ENCODE measurements at regions not wholly inside any gene's neighbourhood (a gene's known extent, or its start where the extent isn't known, plus 50 kb on each side); places are given as distances from the start of the nearest gene placed in this dataset.

DNA sequence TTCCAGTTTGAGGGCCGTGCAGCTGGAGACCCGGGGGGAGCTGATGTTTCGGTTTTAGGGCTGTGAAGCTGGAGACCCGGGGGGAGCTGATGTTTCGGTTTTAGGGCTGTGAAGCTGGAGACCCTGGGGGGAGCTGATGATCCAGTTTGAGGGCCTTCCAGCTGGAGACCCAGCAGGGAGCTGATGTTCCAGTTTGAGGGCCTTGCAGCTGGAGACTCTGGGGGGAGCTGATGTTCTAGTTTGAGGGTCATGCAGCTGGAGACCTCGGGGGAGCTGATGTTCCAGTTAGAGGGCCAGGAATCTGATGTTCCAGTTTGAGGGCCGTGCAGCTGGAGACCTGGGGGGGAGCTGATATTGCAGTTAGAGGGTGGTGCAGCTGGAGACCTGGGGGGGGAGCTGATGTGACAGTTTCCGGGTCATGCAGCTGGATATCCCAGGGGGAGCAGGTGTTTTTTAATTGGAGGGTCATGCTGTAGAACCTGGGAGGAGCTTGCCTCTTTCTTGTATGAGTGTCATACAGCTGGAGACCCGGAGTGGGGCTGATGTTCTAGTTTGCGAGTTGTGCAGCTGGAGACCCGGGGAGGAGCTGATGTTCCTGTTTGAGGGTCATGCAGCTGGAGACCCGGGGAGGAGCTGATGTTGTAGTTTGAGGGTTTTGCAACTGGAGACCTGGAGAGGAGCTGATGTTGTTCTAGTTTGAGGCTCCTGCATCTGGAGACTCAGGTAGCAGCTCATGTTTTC is 153.2 kb downstream of the RTP5 start:
- DNase-seq (ENCODE audit: extremely low read depth in 1 of 2, low read depth in 1 of 2) = no peak

DNA sequence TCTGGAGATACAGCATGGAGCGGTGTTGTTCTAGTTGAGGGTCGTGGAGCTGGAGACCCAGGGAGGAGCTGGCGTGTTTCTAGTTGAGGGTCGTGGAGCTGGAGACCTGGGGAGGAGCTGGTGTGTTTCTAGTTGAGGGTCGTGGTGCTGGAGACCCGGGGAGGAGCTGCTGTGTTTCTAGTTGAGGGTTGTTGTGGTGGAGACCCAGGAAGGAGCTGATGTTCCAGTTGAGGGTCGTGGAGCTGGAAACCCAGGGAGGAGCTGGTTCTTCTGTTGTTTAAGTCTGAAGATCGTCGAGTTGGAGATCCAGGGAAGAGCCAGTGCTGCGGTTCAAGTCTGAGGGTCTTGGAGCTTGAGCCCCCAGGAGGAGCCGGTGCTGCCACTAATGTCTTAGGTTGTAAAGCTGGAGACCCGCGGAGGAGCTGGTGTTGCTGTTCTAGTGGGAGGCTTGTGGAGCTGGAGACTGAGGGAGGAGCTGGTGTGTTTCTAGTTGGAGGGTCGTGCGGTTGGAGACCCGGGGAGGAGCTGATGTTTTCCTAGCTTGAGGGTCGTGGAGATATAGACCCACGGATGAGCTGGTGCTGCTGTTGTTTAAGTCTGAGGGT is 155.3 kb downstream of the RTP5 start:
- no peak for DNase-seq (ENCODE audit: extremely low read depth in 1 of 2, low read depth in 1 of 2)

DNA sequence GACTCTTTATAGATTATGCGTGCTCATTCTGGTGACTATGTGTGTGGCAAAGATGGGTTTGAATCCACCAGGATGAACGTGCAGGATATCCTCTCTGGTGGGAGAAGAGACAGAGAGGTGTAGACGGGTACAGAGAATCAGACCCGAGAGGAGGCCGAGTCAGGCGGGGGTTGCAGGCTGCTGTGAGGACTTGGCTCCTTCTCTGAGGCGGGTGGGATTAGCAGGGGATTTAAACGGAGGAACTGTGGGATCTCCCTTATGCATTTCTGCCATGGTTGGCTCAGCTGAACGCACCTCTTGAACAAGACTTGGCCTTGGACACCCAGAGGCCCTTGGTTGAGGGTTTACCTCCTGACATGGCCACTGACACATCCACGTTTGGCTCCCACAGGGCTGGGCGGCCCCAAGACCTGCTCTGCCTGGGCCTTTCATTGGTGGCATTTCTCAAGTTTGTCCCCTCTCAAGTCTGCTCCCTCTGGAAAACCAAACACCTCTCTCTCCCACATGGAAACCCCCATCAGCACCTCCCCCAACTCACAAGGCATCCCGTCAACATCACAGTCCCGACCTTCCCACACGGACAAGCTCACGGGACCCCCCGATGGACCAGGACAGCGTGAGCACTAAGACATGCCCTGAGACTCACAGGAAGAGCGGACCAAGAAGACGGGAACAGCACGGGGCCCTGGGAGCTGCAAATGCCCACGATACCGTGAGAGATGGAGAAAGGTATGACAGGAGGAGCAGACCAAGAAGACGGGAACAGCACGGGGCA is 158.3 kb downstream of the RTP5 start:
- DNase-seq (ENCODE audit: extremely low read depth in 1 of 2, low read depth in 1 of 2) = no peak

DNA sequence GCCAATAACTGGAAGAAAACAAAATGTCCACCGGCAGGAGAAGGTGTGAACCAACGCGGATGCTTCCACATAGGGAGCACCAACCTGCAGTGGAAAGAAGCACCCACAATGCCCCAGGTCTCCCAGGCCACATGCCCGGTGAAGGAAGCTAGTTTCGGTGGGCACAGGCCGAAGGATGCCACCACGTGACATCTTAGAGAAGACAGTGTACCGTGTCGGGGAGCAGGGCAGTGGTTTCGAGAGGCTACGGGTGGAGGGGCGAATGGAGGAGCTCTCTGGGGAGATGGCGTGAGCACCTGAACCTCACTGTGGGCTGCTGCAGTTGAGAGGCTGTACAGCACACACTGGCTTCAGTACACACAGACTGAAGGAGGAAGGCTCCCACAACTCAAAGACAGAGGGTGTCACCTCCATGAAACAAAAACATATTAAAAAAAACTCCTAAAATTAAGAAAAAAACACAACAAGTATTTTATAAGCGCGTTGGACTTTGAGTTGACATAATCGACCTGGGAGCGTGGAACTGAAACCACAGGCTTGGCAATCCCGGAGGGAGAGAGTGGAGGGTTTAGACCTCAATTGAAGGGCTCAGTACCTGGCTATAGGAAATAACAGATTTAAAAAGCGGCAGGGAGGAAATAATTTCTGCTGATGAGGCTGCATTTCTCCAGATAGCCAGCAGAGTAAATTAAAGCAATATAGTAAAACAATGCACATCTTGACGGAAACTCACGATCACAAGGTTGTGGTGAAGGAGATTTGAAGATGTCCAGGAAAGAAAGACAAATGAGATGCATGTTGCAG is 160.1 kb downstream of the RTP5 start:
- DNase-seq (ENCODE audit: extremely low read depth in 1 of 2, low read depth in 1 of 2) = no peak

DNA sequence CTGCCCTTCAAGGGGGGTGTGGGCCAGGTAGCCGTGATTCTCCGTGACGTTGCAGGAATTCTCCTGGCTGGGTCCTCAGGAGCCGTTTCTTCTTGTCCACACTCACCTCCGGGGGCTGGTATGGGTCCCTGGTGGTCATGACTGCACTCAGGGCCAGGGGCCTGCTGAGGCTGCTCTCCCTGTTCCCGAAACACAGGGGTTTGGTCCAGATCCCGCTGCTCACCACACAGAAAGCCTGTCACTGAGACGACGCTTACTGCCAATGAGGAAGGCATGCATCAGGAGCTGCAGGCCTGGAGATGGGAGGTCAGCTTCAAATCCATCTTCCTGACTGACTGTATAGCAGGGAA is 160.7 kb downstream of the RTP5 start:
- DNase-seq (ENCODE audit: extremely low read depth in 1 of 2, low read depth in 1 of 2) = no peak

DNA sequence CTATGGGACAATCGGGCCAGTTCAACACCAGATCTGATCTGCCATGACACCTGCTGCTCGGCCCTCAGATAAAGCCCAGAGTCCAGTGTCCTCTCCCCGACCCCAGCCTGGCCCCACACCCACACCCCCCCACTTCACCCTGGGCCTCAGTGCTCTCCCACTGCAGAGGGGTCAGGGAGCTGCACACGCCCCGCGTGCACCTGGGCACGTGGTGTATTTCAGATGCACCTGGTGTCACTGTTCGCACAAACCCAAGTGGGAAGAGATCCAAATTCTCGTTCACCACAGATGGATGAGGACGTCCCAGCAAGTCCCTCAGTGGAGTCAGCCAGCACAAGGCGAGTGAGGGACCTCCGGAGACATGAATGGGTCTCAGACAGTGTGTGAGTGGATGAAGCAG is 161.3 kb downstream of the RTP5 start:
- no peak for DNase-seq (ENCODE audit: extremely low read depth in 1 of 2, low read depth in 1 of 2)

DNA sequence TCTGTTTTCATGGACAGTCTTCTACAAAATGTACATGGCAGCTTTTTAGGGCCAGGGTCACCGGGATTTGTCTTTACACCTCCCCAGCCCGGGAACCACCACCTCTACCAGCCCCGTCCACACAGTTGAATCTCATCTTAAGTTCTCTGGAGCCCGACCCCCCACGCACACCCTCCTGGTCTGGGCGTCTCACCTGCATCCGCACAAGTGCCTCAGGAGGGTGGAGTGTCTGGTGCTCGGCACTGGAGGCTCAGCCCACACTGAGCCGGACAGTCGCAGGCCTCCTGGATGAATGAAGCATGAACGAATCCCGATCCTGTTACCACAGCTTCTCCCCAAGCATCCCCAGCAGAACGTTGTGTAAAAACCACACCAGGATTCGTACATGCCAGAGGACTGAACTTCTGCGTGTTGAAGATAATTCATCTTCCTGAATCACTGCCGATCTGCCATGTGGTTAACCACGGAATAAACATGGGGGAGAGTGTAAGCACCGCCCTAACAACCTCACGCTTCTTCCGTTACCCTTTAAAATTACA is 162.0 kb downstream of the RTP5 start:
- peak; percentile 19 to 22 for DNase-seq (ENCODE audit: extremely low read depth in 1 of 2, low read depth in 1 of 2)

DNA sequence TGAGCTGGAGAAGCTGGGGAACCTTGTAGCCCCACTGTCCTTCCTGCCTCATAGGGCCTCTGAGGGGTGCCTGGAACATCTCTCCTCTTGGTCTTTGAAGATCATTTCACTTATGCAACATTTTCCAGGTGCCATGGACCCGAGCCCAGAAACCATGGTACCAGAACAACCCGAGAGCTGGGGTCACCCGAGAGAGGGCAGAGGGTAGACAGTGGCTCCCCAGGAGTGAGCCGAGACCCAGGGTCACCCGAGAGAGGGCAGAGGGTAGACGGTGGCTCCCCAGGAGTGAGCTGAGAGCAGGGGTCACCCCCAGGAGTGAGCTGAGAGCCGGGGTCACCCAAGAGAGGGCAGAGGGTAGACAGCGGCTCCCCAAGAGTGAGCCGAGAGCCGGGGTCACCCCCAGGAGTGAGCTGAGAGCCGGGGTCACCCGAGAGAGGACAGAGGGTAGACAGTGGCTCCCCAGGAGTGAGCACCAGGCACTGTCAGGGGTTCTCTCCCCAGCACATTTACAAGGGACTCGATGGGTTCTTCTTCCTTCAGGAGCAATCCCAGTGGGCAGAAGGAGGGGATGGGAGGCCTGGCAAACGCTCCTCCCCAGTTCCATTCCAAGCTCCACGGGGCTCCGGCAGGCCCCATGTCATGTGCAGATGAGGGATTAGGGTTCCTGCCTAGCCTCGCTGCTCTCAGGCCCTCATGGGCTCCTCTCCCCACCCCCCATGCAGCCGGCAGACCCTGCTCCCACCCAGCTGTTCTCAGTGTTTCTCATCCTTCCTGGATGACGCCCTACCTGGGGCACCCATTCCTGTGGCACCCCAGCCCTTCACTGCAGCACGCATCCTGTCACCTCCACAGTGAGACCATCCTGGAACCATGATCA is 163.5 kb downstream of the RTP5 start:
- no peak for DNase-seq (ENCODE audit: extremely low read depth in 1 of 2, low read depth in 1 of 2)

DNA sequence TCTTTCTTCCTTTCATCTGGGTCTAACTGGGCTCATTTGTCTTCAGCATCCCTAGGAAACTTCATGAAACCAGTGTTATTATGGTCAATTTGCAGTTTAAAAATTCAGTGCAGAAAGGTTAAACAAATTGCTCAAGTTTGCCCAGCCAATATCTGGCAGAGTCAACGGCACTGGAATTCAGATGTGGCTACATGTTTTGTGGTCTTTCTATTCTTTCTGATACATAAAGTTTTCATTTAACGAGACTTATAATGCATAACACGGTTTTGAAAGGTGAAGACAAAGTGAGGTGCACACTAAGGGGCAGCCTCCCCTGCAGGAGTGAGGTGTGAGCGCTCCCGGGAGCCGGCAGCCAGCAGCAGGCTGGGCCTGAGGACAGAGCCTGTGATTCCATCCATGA is 164.6 kb downstream of the RTP5 start:
- no peak for DNase-seq (ENCODE audit: extremely low read depth in 1 of 2, low read depth in 1 of 2)

DNA sequence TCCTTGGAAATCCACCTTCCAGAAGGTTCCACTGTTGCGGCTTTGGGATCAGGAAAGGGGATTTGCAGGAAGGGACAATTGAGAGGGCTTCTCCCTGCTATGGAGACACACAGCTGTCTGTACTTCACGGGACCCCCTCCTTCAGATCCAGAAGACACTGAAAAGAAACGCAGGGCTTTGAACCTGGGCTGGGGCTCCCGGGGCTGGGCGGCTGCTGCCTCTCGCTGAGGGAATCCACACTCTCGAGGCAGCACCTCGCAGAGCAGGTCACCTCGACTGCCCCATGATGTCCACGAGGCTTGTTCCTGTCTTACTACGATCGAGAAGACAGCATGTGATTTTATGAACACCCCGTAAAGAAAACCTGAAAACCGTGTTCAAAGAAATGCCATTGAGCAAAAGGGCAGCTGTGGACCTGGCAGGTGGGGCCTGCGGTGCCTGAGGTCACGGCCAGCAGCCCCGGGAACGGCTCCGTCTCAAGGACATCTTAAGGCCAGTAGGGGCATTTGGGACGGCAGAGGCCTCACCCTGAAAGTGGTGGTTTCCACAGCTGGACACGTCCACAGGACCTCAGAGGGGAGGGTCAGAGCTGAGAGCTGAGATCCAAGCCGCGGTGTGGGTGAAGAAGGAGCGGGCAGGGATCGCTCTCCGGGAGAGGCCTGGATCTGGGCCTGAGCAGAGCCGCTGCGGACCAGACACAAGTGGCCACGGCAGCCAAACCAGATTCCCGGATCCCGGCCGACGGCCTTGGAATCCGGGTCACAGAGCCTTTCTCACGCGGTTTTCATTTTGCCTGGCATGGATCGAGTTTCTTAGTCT is 165.7 kb downstream of the RTP5 start:
- DNase-seq (ENCODE audit: extremely low read depth in 1 of 2, low read depth in 1 of 2) = no peak

DNA sequence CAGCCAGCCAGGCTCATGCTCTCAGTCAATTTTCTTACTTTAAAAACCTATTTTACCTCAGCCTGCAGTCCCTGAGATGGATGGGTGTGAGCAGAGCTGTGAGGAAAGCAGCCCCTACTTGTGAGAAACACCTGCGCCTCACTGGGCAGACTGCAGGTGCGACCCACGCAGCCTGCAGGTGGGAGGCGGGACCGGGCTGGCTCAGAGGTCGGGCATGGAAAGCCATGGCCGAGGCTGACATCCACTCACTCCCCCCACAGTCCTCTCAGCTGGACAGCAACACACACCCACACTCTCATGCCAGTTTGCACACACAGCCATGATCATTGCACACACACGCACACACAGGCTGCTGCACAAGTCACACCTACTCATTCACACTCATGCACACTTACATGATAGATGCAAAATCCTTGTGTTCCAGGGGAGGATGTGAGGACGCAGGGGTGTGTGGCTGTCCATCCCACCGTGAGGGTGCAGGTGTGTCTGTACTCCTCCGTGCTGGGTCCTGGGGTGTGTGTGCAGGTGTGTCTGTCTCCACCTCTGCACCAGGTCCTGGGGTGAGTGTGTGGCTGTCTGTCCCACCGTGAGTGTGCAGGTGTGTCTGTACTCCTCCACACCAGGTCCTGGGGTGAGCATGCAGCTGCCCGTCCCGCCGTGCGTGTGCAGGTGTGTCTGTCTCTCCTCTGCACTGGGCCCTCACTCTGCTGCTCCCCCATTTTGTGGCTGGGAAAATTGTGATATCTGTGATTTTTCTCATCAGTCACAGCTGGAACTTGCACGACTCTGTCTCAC is 166.5 kb downstream of the RTP5 start:
- DNase-seq (ENCODE audit: extremely low read depth in 1 of 2, low read depth in 1 of 2) = no peak

DNA sequence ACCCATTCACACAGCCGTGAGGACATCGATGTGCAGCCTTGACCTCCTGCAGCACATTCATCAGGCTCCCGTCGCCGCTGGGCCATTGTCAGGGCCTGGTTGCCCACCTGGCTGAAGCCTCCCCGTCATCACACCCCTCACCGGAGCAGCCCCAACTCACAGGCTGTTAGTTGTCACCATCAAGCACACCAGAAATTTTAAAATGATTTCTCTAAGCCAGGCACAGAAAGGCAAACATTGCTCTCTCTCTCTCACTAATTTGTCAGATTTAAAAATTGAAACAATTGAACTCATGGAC is 167.1 kb downstream of the RTP5 start:
- DNase-seq (ENCODE audit: extremely low read depth in 1 of 2, low read depth in 1 of 2) = no peak

DNA sequence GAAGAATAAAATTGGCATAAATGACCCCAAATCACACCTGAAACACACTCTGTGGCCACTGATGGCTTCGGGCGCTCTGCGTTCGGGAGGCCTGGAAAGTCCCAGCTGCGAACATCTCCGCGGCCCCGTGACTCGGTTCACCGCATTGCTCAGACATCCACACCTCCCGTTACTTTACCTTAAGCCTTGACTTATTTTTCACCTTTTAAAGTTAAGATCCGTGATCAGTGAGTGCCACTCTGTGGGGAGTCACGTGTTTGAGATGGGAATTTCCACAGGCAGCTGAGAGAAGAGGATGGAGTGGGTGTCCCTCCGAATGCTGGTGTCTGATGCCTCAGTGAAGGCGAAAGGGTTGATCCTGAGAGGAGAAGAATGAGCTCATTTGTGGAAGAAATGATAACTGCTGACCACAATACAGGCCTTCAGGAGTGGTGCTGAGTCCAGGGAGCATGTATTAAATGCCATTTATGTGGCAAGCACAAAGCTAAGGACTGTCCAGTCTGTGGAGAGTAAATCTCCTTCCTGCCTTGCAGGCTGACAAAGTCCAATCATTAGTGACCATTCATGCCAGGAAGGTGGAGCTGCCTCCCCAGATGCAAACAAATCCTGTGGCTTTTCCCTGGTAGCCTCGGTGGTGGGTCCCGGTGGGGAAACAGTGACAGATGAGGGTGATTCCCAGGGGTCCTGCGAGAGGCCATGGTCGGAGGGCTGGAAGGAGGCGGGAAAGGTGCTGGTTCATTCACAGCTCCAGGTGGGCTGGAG is 168.8 kb downstream of the RTP5 start:
- DNase-seq (ENCODE audit: extremely low read depth in 1 of 2, low read depth in 1 of 2) = no peak

DNA sequence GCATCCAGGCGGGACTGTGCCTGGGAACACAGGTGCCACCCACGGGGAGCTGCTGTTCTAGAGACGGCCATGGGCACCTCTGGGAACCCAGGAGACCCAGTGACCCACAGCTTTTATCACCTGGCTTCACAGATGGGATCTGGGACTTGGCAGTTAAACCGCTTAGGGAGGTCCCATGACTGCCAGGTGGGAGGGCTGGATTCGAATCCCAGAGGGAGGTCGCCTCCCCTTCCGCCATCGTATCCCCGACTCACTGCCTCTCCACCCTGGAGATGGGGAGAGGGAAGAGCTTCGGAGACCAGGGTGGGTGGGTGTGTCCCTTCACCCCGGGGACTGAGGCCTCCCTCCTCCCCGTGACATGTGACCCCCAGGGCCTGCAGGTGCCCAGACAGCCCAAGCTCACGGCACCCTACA is 169.4 kb downstream of the RTP5 start:
- DNase-seq (ENCODE audit: extremely low read depth in 1 of 2, low read depth in 1 of 2) = no peak

DNA sequence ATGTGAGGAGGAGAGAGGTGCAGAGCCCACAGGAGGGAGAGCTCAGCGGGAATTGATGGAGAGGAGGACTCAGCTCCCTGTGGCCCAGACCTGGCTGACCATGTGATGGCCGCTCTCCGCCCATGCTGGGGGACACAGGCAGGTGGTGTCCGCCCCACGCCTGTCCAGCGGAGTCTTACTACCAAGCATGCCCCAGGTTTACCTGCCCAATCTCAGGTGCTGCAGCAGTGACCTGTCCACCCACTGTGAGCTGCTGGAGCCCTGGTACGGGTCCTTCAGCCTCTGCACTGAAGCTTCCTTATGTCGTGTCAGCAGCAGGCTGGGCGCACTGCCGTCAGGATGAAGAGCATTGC is 170.8 kb downstream of the RTP5 start:
- DNase-seq (ENCODE audit: extremely low read depth in 1 of 2, low read depth in 1 of 2) = no peak

DNA sequence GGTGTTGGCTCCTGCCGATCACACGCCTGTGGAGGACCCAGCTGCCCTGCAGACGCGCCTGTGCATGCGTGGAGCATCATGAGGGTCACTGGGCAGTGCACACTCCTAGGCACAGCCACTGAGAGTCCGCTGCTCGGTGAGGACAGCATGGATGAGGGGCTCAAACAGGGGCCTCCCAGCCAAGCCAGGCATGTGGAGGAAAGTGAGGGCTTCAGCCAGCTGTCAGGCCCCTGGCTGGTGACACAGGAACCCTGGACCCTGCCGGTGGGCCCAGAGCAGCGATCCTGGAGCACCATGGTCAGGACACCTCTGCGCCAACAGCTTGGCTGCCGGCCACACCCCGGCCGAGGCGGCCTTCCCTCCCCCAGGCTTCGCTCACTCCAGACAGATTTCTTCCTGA is 171.2 kb downstream of the RTP5 start:
- no peak for DNase-seq (ENCODE audit: extremely low read depth in 1 of 2, low read depth in 1 of 2)

DNA sequence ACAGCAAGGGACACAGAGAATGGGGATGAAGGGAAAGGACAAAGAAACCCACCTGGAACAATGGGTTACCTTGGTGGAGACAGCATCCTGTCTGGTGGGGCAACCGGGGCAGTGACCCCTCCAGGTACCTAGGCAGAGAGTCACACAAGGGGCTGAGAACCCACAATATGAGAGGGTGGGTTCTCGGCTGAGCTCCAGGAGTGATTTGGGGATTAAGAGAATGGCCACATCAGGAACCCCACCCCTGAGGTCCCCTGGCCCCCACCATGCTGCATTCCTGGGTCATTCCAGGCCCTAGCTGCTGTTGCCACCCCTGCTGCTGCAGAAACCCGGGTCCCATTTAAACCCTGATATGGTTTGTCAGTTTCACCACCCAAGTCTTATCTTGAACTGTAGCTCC is 172.3 kb downstream of the RTP5 start:
- DNase-seq (ENCODE audit: extremely low read depth in 1 of 2, low read depth in 1 of 2) = no peak
